ENCODE measurements at regions not wholly inside any gene's neighbourhood (a gene's known extent, or its start where the extent isn't known, plus 50 kb on each side); places are given as distances from the start of the nearest gene placed in this dataset.

- DNase-seq, result no peak
Measured at GRCh38 chr18:67379981-67380380, 136.5 kb downstream of the DSEL start.

GRCh38 chr18:67376372-67376771 lies 140.1 kb downstream of the DSEL start:
- DNase-seq, result no peak

- no peak for DNase-seq
Measured at GRCh38 chr18:67373636-67374035, 142.9 kb downstream of the DSEL start.

DNA sequence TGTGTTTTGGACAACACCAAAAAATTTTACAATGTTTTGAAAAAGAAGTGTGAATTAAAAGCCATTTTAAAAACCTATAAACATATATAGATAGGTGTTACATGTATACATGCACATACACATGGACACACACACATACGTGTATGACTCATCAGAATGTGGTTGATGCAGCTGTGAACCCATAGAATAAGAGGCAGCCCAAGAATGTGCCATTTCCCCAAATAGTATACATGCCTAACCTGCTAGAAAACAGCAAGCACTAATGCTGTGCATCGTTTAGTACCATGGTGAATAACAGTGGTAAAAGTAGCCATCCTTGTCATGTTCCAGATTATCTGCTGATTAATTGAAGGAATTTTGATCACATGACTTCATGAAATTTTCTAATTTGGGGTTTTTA lies 149.0 kb downstream of the DSEL start:
- no peak for DNase-seq

GRCh38 chr18:67363694-67364093 lies 152.8 kb downstream of the DSEL start:
- DNase-seq, result no peak

DNA sequence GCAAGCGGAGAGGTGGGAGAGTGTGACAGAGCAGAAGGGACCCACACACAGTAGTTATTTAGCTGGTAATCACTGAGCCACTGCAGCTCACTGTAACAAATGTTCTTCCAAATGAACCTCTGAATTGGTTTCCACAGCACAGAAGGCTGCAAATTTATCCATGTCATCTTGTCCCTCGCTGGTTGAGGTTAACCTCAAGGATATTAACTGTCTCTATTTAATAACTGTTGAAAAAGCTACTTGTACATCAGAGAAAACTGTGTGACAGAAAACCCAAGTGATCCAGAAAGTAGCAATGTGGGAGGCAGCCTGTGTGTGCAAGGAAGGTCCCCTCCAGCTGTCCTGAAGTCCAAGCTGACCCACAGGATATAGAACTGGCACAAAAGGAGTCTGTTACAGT lies 153.6 kb downstream of the DSEL start:
- DNase-seq, result no peak

DNA sequence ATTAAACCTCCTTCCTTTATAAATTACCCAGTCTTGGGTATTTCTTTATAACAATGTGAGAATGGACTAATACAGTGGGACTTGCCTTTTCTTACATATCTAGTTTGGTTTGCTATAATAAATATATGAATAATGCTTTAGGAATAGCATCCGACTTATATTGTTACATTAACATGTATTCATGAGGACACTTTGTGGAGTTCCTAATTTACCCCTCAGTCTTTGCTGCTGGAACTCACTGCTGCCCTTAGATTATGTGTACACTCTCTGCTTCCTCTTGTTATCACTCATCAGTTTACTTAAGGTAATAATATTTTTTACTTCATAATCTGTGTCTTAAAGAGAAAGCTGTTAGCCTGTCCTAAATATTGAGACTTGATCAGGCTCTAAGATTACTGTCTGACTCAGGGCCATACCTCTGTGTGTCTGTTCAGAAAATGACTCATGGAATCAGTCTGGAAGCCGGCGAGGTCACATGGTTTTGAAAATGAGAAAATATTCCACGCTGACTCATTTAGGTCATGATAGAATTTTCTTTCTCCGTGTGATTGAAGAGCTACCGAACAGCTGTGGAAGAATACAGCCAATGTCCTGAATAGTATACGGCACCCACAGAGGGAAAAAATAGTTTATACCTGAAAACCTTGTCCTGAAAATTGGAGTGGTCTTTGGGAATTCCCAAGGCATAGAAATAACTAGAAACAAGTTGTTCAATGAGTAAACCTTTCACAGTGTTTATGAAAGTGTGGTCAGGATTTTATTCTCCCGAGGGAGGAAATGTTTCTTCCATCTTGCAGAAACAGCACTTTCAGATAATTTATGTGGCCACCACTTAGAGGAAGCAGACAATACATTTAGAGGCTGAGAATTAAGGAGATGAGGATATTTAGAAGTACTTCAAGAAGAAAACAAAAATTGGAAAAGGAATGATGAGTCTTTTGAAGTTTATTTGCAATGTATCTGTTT lies 156.4 kb downstream of the DSEL start:
- DNase-seq, result peak in 1 of 2 donors; percentile 8

- no peak for DNase-seq
Measured at GRCh38 chr18:67358947-67359346, 157.6 kb downstream of the DSEL start.

DNA sequence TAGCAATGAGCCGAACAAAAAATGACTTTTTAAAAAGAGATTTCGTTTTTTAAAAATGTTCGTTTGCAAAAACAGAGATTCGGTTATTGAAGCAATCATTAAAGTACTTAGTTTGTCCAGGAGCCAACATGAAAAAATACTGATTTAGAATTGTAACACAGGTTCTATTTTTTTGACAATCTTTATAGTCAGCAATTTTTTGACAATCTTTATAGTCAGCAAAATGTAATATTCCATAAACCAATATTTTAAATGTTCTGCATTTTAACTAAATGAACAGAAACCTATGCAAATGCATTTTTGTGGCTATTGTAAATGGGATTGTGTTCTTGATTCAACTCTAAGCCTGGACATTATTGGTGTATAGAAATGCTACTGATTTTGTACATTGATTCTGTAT lies 161.8 kb downstream of the DSEL start:
- DNase-seq, result no peak

DNA sequence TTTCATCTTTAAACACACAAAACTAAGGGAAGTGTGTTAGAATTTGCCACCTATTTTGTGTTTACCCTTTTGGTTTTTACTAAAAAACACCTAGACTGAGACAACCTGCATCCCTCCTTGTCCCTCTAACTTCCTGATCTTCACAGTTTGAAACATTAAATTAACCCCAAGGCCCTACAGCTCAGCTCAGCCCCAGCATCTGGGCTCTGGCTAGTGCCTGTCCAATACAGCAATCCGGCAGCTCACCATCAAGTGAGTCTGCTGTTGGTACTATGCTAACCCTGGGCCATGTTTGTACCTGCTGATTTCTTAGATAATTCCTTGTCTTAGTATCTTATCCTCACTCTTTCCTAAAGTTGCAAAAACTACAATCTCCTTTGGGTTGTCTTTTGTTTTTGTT lies 162.4 kb downstream of the DSEL start:
- no peak for DNase-seq

DNA sequence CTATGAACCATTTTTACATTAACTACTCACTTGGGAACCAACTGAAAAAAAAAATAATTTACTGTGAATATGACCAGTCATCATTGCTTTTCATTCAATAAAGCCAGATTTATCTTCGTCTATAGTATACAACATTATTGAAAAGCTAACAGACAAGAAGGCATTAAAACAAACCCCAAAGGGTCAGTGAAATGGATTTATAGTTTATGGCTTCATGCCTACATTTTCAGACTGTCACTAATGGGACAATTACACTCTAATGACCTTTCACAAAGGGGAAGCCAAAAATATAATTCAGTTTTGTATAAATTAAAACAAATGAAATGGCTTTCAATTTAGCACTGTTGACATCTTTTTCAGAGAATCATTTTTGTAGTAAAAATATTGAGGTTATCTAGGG lies 169.1 kb downstream of the DSEL start:
- DNase-seq, result no peak

GRCh38 chr18:67342159-67342558 lies 174.4 kb downstream of the DSEL start:
- DNase-seq, result no peak

- DNase-seq, result no peak
Measured at GRCh38 chr18:67337696-67338095, 178.8 kb downstream of the DSEL start.

DNA sequence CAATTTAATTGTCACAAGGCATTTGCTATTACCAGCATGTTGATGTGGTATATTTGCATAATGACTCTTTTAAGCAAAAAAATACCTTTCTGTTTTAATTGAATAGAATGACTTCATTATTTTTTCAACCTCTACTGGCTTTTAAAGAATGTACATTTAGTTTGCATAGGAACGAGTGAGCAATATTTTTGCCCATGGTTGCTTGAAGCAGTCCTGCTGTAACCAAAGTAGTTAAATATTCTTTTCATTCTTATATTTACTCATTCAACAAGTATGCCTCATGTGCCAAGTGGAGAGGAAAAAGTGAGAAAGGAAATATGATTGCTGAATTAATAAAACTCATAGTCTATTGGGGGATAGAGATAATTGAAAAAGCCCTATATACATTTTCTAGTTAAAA lies 184.7 kb downstream of the DSEL start:
- DNase-seq, result no peak

GRCh38 chr18:67319109-67319508 lies 197.4 kb downstream of the DSEL start:
- no peak for DNase-seq

DNA sequence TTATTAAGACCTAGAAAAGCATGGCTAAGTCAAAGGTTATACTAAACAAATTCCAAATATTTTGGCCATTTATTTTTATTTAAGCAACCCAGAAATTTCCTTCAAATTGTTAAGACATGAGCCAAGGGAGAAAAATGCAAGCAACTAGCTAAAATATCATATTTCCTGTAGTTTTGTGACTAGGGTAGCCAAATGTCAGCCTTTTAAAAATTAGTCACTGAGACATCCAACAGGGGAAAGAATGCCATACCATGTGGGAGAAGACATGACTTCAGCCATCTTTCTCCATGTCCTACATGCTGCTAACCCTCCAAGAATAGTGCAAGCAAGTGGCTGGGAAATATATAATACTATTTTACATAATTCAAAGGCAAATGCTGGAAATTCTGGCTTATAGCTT lies 197.9 kb downstream of the DSEL start:
- no peak for DNase-seq

DNA sequence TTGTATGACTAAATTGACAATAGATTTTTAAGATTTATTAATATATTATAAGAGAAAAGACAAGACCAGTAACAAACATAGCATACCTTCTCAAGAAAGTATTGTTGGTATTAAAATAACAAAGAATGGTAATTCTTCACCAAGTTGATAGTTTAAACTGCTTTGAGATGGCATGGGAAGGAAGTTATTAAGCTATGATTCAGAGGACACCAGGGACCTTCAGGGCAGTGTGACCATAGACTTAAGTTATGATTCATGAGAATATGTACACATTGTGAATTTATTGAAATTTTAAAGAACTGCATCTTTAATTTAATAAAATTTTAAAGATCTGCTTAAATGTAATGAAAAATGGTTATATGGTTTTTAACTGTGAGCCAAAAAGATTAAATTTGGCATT lies 205.7 kb downstream of the DSEL start:
- DNase-seq, result no peak

DNA sequence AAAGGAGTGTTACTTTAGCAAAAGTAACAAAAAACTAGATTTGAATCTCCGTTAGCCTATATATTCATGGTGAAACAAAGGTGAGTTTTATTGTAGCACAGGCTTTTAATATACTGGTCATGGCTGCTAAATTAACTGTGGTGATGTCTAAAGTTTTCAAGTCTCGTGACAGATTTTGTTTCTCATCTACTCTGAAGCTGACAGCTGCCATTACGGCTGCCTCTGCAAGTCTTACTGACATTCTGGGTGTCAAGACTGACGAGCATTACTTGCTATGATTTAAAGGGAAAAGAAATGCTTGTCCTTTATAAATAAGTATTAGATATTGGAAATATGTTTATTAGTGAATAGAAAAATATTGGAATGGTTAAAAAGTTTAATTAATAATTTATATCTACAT lies 207.7 kb downstream of the DSEL start:
- no peak for DNase-seq

DNA sequence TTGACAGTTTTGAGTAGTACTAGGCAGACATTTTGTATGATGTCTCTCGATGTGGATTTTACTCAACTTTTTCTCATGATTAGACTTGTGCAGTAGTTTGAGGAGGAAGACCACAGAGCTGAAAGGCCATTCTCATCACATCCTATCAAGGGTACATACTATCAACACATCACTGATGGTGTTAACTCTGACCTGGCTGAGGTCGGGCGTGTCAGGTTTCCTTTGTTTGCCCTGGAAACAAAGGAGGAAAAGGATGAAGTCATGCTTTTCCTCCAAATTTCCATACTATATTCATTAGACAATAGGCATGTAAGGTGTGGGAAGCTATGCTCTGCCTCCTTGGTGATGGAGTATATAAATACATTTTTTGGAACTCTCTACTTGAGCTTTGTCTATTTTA lies 211.1 kb downstream of the DSEL start:
- DNase-seq, result no peak

- no peak for DNase-seq
Measured at GRCh38 chr18:67302043-67302442, 214.5 kb downstream of the DSEL start.

DNA sequence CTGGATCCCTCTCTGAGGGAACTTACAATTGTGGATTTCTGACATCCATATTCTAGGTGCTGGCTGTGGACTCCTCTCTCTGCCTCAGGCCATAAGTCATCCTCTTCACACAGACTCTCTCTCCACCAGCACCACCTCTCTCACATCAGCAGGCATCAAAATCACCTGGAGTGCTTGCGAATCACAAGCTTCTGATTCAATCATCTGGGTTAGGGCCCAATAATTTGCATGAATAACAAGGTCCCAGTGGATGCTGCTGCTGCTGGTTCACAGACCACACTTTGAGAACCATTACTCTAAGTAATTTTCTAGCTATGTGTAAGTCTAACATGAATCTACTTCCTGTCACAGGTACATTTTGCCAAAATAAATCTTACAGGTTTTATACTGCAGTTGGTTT lies 214.9 kb downstream of the DSEL start:
- no peak for DNase-seq

- no peak for DNase-seq
Measured at GRCh38 chr18:67300498-67300897, 216.0 kb downstream of the DSEL start.

GRCh38 chr18:67292814-67293213 lies 223.7 kb downstream of the DSEL start:
- DNase-seq, result no peak

DNA sequence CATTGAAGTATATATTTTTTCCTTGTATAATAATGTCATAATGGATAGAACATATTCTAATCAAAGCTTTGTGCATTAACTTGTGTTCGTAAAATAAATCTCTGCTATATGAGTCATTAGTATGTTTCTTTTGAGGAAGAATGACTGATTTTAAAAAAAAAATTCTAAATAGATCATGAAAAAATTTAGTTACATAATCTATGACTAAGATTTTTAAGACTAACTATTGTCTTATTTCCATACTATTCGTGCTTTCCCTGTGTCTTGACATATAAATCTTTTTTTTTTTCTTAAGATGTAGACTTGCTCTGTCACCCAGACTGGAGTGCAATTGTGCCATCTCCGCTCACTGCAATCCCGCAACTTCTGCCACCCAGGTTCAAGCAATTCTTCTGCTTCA lies 226.1 kb downstream of the DSEL start:
- DNase-seq, result no peak

GRCh38 chr18:67285583-67285982 lies 230.9 kb downstream of the DSEL start:
- DNase-seq, result no peak
